HEK293T (cell line): ENCODE measurements at regions not wholly inside any gene's neighbourhood (a gene's known extent, or its start where the extent isn't known, plus 50 kb on each side); places are given as distances from the start of the nearest gene placed in this dataset.

Experiments
- CTCF ChIA-PET: fragments of 350-600 bp; formaldehyde crosslinking; extraction: SDS; loops from one replicate; lab custom pipeline; 2021; ENCODE audit warnings: antibody characterized with exemption, inconsistent platforms; lab: Yijun Ruan, JAX
- POLR2A ChIA-PET: fragments of 350-600 bp; formaldehyde crosslinking; extraction: SDS; loops from one replicate; lab custom pipeline; 2020; ENCODE audit warnings: antibody characterized with exemption, inconsistent platforms; lab: Yijun Ruan, JAX
- DNase-seq: peaks from one replicate; pipeline ENCODE4 v3.0.0; 2012; ENCODE audit warnings: mixed read lengths; ENCODE audit errors: extremely low spot score
- ARNT ChIP-seq: fragments of 450-650 bp; IDR thresholded peaks from 2 replicates; pipeline ENCODE4 v1.6.1; 2017; ENCODE audit warnings: mild to moderate bottlenecking
- BHLHE40 ChIP-seq: fragments of 450-650 bp; IDR thresholded peaks from 2 replicates; pipeline ENCODE4 v1.6.1; 2016; ENCODE audit warnings: mild to moderate bottlenecking, moderate library complexity, borderline replicate concordance
- CTBP1 ChIP-seq: fragments of 450-650 bp; IDR thresholded peaks from 2 replicates; pipeline ENCODE4 v1.6.1; 2016; ENCODE audit warnings: borderline replicate concordance
- ELF4 ChIP-seq: fragments of 450-650 bp; IDR thresholded peaks from 2 replicates; pipeline ENCODE4 v1.6.1; 2017; ENCODE audit warnings: antibody characterized with exemption
- FOXA1 ChIP-seq: fragments of 450-650 bp; IDR thresholded peaks from 2 replicates; pipeline ENCODE4 v1.6.1; 2016; ENCODE audit warnings: mild to moderate bottlenecking
- FOXK2 ChIP-seq: fragments of 450-650 bp; IDR thresholded peaks from 2 replicates; pipeline ENCODE4 v1.6.1; 2016; ENCODE audit warnings: mild to moderate bottlenecking
- FOXM1 ChIP-seq: fragments of 450-650 bp; IDR thresholded peaks from 2 replicates; pipeline ENCODE4 v1.6.1; 2017; ENCODE audit warnings: mild to moderate bottlenecking, borderline replicate concordance
- HDGF ChIP-seq: fragments of 450-650 bp; IDR thresholded peaks from 2 replicates; pipeline ENCODE4 v1.6.1; 2017; ENCODE audit warnings: antibody characterized with exemption, borderline replicate concordance
- L3MBTL2 ChIP-seq: fragments of 450-650 bp; conservative IDR thresholded peaks from 2 replicates; pipeline ENCODE4 v1.6.1; 2016; ENCODE audit warnings: mild to moderate bottlenecking
- LEF1 ChIP-seq: fragments of 450-650 bp; IDR thresholded peaks from 2 replicates; pipeline ENCODE4 v1.6.1; 2017; ENCODE audit warnings: mild to moderate bottlenecking, borderline replicate concordance
- NFRKB ChIP-seq: fragments of 450-650 bp; IDR thresholded peaks from 2 replicates; pipeline ENCODE4 v1.6.1; 2016; ENCODE audit warnings: mild to moderate bottlenecking, moderate library complexity
- PKNOX1 ChIP-seq: fragments of 450-650 bp; IDR thresholded peaks from 2 replicates; pipeline ENCODE4 v1.6.1; 2016
- SP1 ChIP-seq: fragments of 450-650 bp; IDR thresholded peaks from 2 replicates; pipeline ENCODE4 v1.6.1; 2017
- SUZ12 ChIP-seq: fragments of 450-650 bp; IDR thresholded peaks from 2 replicates; pipeline ENCODE4 v1.6.1; 2016; ENCODE audit warnings: mild to moderate bottlenecking
- TARDBP ChIP-seq: fragments of 450-650 bp; IDR thresholded peaks from 2 replicates; pipeline ENCODE4 v1.6.1; 2016
- ZNF384 ChIP-seq: fragments of 450-650 bp; IDR thresholded peaks from 2 replicates; pipeline ENCODE4 v1.6.1; 2016

- ChIA-PET CTCF (no interaction called here), POLR2A (no interaction called here)
- no peak for DNase-seq
- no peak for TF ChIP-seq L3MBTL2
- TF ChIP-seq CTBP1 = no peak
- no peak for TF ChIP-seq HDGF
- no peak for TF ChIP-seq SUZ12
- TF ChIP-seq PKNOX1 = no peak
- no peak for TF ChIP-seq BHLHE40
- no peak for TF ChIP-seq SP1
- TF ChIP-seq NFRKB = no peak
- no peak for TF ChIP-seq ZNF384
- no peak for TF ChIP-seq ARNT
- no peak for TF ChIP-seq LEF1
- TF ChIP-seq ELF4 = no peak
- no peak for TF ChIP-seq TARDBP
- no peak for TF ChIP-seq FOXA1
- no peak for TF ChIP-seq FOXK2
- TF ChIP-seq FOXM1 = no peak
These were observed 75.5 kb upstream of the SULT1C3 start for GRCh38 chr2:108164318-108164717.

DNA sequence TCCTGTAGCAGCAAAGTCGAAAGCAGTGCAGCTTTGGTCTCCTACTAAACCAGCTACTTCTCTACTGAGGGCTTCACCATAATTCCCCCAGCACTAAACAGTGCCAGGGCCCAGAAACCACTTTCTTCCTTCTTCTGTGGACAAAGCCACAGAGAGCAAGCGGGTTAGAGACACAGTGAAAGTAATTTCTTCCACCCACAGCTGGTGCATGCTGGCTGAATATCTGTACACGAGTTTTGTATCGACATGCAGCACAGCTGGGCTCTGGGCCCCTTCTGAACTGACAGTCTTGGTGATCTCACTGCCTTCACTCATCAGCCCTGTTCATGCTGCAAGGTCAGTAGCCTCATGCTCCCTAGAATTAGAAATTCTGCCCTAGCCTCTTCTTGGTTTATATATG lies 74.0 kb upstream of the SULT1C3 start:
- ChIA-PET POLR2A (no interaction called here), CTCF (no interaction called here)

DNA sequence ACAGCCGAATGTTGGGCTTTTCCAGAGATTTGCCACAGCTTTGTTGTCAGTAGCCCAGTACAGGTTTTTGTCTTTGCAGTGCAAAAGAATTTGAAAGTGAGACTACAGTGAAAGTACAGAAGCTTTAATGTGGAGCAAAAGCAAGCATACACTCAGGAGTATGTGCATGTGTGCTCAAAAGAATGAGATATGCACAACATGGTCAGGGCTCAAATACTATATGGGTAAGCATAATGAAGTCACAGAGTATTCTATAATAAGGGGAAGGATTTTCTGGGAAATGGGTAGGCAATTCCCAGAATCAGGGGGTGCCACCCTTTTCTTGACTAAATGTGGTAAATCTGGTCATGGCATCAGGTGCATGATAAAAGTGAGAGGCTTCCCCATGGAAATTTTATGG lies 72.1 kb upstream of the SULT1C3 start:
- ChIA-PET POLR2A (no interaction called here), CTCF (no interaction called here)
- no peak for TF ChIP-seq NFRKB
- TF ChIP-seq LEF1 = no peak
- TF ChIP-seq FOXA1 = no peak
- TF ChIP-seq BHLHE40 = no peak
- TF ChIP-seq FOXM1 = no peak
- TF ChIP-seq ZNF384 = no peak
- no peak for TF ChIP-seq TARDBP
- TF ChIP-seq FOXK2 = no peak
- TF ChIP-seq L3MBTL2 = no peak
- no peak for TF ChIP-seq ARNT
- no peak for TF ChIP-seq HDGF
- DNase-seq = no peak

More for the DNA sequence above, 74.0 kb upstream of the SULT1C3 start:
- no peak for DNase-seq
- TF ChIP-seq FOXM1 (no peak), NFRKB (no peak), ELF4 (no peak), BHLHE40 (no peak), CTBP1 (no peak), ZNF384 (no peak), FOXA1 (no peak), SUZ12 (no peak)

- CTCF ChIA-PET = interaction anchor here (0.9 to 1.0 kb wide), 3 partner anchors 14 to 233 kb away, joined by 3 to 8 read pairs (median 5); no protein-coding TSS in a partner anchor
- DNase-seq = peak; percentile 15
- POLR2A ChIA-PET = no interaction called here
- TF ChIP-seq L3MBTL2 (no peak), SUZ12 (no peak), FOXK2 (no peak), TARDBP (no peak), LEF1 (no peak), SP1 (no peak), CTBP1 (no peak), BHLHE40 (no peak), ZNF384 (no peak), FOXM1 (no peak)
These were observed 69.7 kb upstream of the SULT1C3 start for GRCh38 chr2:108169982-108170625.

DNA sequence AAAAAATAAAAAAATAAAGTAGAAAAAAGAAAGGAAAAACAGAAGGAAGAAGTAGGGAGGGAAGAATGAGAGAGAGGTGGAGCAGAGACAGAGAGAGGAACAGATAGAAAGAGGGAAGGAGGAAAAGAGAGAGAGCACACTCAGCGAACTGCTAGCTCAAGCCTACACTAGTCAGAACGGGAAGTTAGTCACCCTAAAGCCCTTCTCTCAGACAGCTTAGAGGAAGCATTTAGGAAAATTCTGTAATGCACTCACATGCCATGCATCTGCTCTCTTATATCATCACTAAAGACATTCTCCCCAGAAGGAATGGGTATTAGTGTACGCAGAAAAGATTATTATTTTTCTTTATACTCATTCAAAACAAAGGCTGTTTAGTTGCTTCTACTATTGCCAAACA lies 68.1 kb upstream of the SULT1C3 start:
- DNase-seq = no peak
- TF ChIP-seq ARNT = no peak
- TF ChIP-seq SP1 = no peak
- POLR2A ChIA-PET = no interaction called here
- CTCF ChIA-PET = interaction anchor here (1.0 kb wide), 1 partner anchor 234 kb away, joined by 3 read pairs; no protein-coding TSS in a partner anchor

- ChIA-PET POLR2A (no interaction called here), CTCF (interaction anchor here (1.2 kb wide), 1 partner anchor 246 kb away, joined by 3 read pairs; no protein-coding TSS in a partner anchor)
- DNase-seq = peak; percentile 35
- TF ChIP-seq NFRKB (no peak), SP1 (no peak), FOXM1 (no peak), ARNT (no peak), TARDBP (no peak), PKNOX1 (no peak), BHLHE40 (no peak), FOXK2 (no peak), ELF4 (no peak), HDGF (no peak), FOXA1 (no peak), ZNF384 (no peak)
These were observed 57.3 kb upstream of the SULT1C3 start for GRCh38 chr2:108182489-108182888.

DNA sequence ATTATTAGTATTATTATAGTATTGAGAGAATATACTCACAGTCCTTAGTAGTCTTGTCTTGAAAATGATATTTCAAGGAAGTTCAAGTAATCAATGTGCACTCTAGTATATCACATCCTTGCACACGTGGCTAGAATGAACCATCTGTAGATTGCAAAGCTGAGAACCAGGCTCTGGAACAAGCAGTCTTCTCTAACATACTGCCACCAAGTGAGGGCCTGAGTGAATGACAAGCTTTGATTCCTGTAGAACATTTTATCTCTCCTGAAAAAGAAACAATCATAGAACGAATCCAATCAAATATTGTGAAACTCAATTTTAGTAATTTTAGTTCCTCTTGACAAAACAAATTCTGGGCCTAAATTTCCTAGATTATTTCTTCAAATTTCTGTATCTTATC lies 55.3 kb upstream of the SULT1C3 start:
- TF ChIP-seq ARNT (no peak), ELF4 (no peak), L3MBTL2 (no peak), CTBP1 (no peak)
- POLR2A ChIA-PET = no interaction called here
- peak; percentile 18 for DNase-seq
- CTCF ChIA-PET = interaction anchor here (0.6 to 2.6 kb wide), 5 partner anchors 9 to 727 kb away, joined by 3 to 8 read pairs (median 4); no protein-coding TSS in a partner anchor
